SW 1271 (cell line): ENCODE measurements at regions not wholly inside any gene's neighbourhood (a gene's known extent, or its start where the extent isn't known, plus 50 kb on each side); places are given as distances from the start of the nearest gene placed in this dataset.
A peak's percentile ranks its signal among the peaks of the same experiment; 100 is the strongest.

Source experiments
- DNase-seq, 2 experiments: peaks; one replicate each; lab custom pipeline; 2025; lab: John Stamatoyannopoulos, UW

DNA sequence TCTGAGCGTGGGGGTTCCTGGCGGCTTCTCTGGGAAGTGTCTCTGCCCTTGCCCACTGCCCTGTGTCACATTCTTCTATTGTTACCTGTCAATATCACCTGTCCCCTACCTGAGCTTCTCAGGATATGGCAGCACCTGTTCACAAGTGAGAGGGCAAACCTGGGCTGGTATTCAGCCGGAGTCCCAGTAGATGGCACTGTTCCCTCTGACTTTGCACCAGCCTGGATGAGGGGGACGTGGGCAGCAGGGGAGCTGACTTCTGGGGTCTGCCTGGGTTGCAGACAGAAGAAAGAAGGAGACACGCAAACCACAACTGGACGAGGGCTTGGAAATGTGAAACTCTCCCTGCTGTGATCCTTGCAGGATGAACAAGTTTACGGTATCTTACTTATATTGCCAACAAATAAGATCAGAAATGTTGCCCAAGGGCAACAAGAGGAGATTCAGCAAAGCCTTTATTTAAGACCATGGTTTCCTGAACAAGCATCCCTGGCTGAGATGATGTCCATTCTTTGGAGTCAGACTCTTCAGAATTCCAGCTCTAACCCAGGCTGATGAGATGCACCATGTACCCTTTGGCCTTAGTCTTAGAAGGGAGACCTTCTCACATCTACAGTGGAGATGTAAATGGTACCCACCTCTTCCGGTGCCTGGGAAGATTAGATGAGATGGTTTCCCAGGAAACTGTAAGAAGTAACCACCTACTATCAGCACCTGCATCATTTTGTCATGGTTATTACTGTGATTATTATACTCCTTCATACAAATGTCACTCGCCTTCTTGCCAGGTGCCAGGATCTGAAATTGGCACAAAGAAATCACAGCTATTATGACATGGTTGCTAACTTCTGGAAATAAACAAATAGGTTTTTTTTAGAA is 400.0 kb upstream of the CDH4 start:
- DNase-seq, result peak in 1 of 2 experiments; percentile 15

GRCh38 chr20:60857708-60858107 is 394.4 kb upstream of the CDH4 start:
- peak in 1 of 2 experiments; percentile 52 for DNase-seq

- DNase-seq, result no peak
Measured at GRCh38 chr20:60862601-60863000, 389.5 kb upstream of the CDH4 start.

GRCh38 chr20:60863548-60863947 is 388.5 kb upstream of the CDH4 start:
- no peak for DNase-seq

DNA sequence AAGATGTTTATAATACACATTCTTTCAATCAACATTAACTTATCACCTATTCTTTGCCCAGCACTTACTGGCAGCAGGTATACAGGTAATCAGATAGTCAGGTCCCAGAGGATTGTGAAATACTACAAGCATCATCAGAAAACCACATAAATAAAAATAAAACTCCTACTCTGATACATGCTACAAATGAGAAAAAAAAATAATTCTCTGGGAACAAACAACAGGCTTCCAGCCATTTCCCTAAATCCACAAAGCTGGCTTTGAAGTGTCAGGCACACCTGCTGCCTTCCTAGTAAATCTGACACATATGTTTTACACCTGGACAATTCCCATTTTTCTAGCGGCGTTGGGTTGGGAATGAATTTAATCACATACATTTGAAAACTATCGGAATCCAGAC is 384.5 kb upstream of the CDH4 start:
- no peak for DNase-seq

DNA sequence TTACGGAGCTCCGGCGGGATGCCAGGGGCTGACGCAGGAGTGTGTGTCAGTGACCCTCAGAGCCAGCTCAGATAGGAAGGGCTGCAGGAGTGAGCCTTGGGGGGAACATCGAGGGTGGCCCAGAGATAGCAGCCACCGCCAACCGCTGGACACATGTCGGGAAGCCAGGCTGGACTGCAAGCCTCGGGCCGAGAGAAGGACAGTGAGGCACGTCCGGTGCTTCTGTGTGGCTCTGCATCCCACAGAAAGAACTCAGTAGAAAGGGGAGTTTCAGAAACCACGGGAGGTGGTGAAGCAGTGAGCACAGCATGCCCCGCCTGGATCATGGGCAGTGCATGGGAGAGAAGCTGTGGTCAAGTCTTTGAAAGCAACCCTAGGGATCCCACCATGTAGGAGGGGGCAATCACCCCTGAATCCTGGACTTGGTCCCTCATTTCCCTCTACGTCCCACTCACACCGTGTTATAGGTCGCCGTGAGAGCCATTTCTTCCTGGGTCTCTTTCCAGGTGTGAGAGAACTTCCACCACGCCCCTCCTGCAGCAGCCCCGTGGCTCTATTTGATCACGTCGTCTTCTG is 383.7 kb upstream of the CDH4 start:
- DNase-seq, result no peak

DNA sequence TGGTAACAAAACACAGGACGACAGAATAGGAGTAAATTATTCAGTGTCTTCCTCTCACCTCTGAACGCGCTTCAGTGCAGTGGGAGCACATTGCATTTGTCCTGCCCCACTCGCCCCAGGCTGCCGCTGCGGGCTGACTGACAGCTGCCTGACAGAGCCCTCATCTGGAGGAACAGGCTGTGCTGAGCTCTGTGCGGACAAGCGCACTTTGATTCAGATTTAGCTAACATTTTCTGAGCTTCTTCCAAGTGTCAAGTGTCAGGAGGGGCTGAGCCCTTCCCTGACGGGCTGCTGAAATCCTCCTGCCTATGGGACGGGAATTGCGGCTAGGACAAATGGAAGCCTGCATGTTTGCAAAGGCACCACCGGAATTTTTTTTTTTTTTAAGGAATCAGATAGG is 383.0 kb upstream of the CDH4 start:
- DNase-seq, result no peak

DNA sequence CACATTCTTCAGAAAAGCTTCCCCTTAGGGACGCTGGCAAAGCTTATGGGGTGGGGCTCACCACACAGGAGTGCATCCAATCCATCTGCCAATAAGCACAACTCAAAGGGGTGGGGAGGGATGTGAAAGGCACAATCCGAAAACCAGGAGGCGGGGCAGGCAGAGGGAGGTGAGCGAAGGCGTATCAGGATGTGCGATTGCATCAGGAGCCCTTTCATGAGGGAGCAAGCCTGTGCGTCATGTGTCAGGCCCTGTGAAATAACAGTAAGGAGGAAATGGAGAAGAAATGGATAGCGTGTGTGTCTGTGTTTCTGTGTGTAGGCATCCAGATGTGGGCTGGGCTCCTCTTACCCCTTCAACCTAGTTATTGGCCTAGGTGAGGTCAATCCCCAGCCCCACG is 382.4 kb upstream of the CDH4 start:
- no peak for DNase-seq

DNA sequence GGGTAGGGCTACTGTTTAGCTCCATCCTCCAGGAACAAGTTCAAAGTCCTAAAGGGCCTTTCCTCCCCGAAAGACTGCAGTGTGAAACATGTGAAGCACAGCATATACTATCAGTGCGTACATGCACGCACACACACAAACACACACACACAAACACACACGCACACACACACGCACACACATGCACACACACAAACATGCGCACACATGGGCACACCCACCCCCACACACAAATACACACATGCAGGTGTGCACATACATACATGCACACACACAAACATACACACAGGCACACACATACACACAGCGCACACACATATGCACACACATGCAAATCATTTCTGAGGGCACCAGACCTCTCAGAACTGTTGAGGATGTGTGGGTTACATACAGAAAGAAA is 382.0 kb upstream of the CDH4 start:
- DNase-seq, result no peak

GRCh38 chr20:60872224-60872623 is 379.8 kb upstream of the CDH4 start:
- no peak for DNase-seq

DNA sequence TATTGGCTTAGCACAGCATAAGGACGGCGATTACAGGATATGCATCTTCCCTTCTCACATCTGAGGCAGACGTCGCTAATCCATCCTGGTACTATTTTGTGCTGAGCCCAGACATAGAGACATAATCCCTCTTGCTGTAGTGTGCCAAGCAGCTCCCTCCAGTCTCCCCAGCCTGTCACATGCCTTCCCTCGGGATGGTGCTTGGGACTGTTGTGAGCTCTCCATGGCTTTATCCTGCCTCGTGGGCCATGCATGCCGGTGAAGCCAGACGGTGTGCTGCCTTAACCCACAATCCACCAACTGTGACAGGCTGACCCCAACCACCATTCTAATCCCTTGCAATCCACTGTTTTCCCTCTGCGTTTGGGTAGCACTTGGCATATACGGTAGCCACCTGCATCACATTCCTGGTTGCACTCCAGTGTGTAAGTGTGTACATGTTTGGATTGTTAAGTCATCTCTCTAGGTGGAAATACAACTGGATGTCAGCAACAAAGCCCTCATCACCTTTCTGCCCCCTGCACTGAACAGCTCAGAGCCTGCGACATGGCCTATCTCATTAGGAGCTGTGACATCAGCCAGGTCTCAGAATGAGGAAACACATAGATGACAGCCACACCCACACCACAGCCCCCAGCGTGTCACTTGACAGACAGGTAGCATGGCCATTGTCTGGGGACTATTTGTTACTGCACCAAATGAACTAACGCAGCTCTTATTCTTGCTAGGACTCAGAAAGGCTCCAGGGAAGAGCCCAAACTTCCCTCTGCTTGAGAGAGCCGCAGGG is 374.8 kb upstream of the CDH4 start:
- DNase-seq, result no peak

- no peak for DNase-seq
Measured at GRCh38 chr20:60882836-60883235, 369.2 kb upstream of the CDH4 start.

- no peak for DNase-seq
Measured at GRCh38 chr20:60883496-60883895, 368.6 kb upstream of the CDH4 start.

GRCh38 chr20:60884277-60884676 is 367.8 kb upstream of the CDH4 start:
- DNase-seq, result no peak

DNA sequence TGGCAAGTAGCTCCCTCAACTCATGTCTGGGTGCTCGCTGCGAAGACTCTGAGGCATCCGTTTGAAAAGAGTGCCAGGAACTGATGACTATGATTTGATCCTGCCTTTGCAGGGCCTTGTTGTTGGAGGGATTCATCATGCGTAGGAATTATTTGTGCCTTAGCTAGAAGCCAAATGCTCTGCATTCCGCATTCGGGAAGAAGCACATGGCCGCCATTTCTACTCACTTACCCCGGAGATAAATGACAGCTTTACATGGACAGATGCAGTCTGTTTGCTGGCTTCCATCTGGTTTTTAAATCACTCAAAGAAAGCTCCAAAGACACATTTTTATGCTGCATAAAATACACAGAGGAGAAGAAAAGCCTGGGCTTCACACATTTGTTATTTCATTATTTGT is 363.3 kb upstream of the CDH4 start:
- DNase-seq, result no peak

- DNase-seq, result no peak
Measured at GRCh38 chr20:60892095-60892813, 359.8 kb upstream of the CDH4 start.

DNA sequence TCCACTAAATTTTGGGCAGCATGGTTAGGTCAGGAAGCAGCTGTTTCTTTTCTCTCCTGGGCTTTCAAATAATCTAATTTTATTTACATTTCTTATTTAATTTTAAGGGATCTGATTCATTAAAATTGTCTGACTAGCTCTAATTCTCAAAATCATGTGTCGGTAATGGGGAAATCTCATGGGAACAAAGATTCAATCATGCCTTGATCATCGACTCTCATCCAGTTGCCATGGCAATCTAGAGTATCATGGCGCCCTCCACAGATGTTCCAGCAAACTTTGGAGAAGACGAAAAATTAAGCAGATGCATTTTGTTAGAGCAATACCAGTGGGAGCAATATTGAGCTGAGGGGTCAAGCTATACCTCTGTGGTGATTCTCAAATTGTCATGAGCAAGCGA is 358.0 kb upstream of the CDH4 start:
- DNase-seq, result no peak

DNA sequence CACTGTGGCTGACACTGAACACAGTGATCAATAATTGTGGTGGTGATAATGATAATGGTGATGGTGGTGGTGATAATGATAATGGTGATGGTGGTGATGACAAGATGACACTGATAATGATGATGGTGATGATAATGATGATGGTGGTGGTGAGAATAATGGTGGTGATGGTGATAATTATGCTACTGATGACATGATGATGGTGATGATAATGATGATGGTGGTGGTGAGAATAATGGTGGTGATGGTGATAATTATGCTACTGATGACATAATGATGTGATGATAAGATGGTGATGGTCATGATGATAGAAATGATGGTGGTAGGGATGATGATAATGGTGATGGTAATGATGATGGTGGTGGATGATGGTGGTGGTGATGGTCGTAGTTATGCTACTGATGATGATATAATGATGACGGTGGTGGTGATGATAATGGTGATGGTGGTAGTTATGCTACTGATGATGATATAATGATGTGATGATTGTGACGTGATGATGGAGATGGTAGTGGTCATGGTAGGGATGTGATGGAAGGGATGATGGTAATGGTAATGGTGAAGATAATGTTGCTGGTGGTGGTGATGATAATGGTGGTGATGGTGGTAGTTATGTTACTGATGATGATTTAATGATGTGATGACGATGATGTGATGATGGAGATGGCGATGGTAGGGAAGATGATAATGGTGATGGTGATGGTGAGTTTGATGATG is 356.5 kb upstream of the CDH4 start:
- no peak for DNase-seq

GRCh38 chr20:60897976-60898375 is 354.1 kb upstream of the CDH4 start:
- no peak for DNase-seq

- no peak for DNase-seq
Measured at GRCh38 chr20:60899320-60899719, 352.7 kb upstream of the CDH4 start.

DNA sequence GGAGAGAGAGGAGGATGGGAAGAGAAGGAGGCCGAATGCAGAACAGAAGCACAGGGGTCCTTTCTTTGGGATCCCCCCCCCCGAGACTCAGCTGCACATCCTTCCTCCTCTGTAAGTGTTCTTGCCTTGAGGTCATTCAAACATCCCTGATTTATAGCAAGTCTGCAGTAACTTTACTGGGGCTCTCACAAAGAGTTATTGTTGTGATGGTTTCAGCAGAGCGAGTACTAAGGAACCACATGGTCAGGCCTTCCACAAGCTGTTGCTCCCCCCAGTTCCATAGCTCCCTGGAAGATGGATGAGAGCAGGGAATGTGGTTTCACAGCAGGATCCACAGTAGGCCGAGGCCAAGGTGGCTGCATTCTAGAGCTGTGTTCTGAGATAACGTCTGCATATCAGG is 351.4 kb upstream of the CDH4 start:
- no peak for DNase-seq

DNA sequence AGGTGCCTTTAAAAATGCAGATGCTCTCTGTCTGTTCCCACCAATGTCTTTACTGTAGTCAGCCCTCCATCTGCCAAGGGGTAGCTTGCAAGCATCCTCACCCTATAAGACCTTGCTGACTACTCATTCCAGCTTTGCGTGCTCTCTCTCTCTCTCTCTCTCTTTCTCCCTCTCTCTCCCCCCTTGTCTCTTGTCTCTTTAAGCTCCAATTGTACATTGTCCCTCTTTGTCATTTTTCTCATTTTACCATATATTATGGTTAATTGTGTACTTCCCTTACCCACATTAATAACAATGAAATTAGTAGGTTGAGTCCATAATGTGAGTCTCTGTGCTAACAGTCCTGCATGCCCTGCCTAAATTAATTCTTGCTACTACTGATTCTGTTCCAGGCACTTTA is 350.2 kb upstream of the CDH4 start:
- no peak for DNase-seq
